ENCODE measurements at regions not wholly inside any gene's neighbourhood (a gene's known extent, or its start where the extent isn't known, plus 50 kb on each side); places are given as distances from the start of the nearest gene placed in this dataset.

- no peak for TF ChIP-seq POLR2A (IDR thresholded peaks at IDR 0.05; ENCODE audit: low read depth)
- TF ChIP-seq CTCF (IDR thresholded peaks at IDR 0.05), result no peak
- no peak for TF ChIP-seq POLR2AphosphoS5 (IDR thresholded peaks at IDR 0.05)
Measured at GRCh38 chr6:113651120-113651519, 206.0 kb upstream of the MARCKS start.
